ENCODE measurements at regions not wholly inside any gene's neighbourhood (a gene's known extent, or its start where the extent isn't known, plus 50 kb on each side); places are given as distances from the start of the nearest gene placed in this dataset.

GRCh38 chr1:55585402-55585792 is 370.2 kb upstream of the USP24 start:
- no peak for TF ChIP-seq POLR2A (IDR thresholded peaks at IDR 0.05)
- TF ChIP-seq CTCF (IDR thresholded peaks at IDR 0.05): no peak
